H9 (cell line): ENCODE measurements at regions not wholly inside any gene's neighbourhood (a gene's known extent, or its start where the extent isn't known, plus 50 kb on each side); places are given as distances from the start of the nearest gene placed in this dataset.
"Not testable (repeated sequence)": the region's sequence is repeated elsewhere in the genome, so short reads cannot be mapped to it uniquely, and the experiment has no call there.

Source experiments
- DNase-seq: peaks from one replicate; pipeline ENCODE4 v3.0.0-alpha.2; 2017
- H2AFZ ChIP-seq: one replicate; pipeline ENCODE4 v1.6.1; 2013; ENCODE audit warnings: mild to moderate bottlenecking, low read length, control low read depth, moderate library complexity
- H2AK5ac ChIP-seq: 2 replicates; pipeline ENCODE4 v1.6.1; 2013; ENCODE audit warnings: low read length, control low read depth, mixed read lengths; ENCODE audit not compliant: insufficient read length
- H2BK120ac ChIP-seq: one replicate; pipeline ENCODE4 v1.6.1; 2013; ENCODE audit warnings: low read depth, mild to moderate bottlenecking, low read length, control low read depth, inconsistent platforms; ENCODE audit not compliant: poor library complexity, severe bottlenecking
- H2BK12ac ChIP-seq: 2 replicates; pipeline ENCODE4 v1.6.1; 2013; ENCODE audit warnings: low read length, control low read depth, mixed read lengths, low read depth; ENCODE audit not compliant: insufficient read length
- H2BK15ac ChIP-seq: 2 replicates; pipeline ENCODE4 v1.6.1; 2013; ENCODE audit warnings: low read depth, low read length, control low read depth
- H2BK20ac ChIP-seq: one replicate; pipeline ENCODE4 v1.6.1; 2013; ENCODE audit warnings: low read depth, mild to moderate bottlenecking, low read length, control low read depth, inconsistent platforms; ENCODE audit not compliant: poor library complexity, severe bottlenecking
- H2BK5ac ChIP-seq: 2 replicates; pipeline ENCODE4 v1.6.1; 2013; ENCODE audit warnings: low read length, control low read depth, mixed read lengths; ENCODE audit not compliant: insufficient read length
- H3K14ac ChIP-seq: 2 replicates; pipeline ENCODE4 v1.6.1; 2013; ENCODE audit warnings: low read length, control low read depth; ENCODE audit not compliant: insufficient read depth
- H3K18ac ChIP-seq: 2 replicates; pipeline ENCODE4 v1.6.1; 2013; ENCODE audit warnings: low read depth, mild to moderate bottlenecking, mixed read lengths, low read length, control low read depth; ENCODE audit not compliant: insufficient read length
- H3K23ac ChIP-seq: 2 replicates; pipeline ENCODE4 v1.6.1; 2013; ENCODE audit warnings: low read length, control low read depth, mixed read lengths, low read depth; ENCODE audit not compliant: insufficient read length
- H3K23me2 ChIP-seq: 2 replicates; pipeline ENCODE4 v1.6.1; 2013; ENCODE audit warnings: low read depth, mild to moderate bottlenecking, mixed read lengths, low read length, control low read depth; ENCODE audit not compliant: insufficient read length, poor library complexity, severe bottlenecking
- H3K27ac ChIP-seq: 2 replicates; pipeline ENCODE4 v1.5.1; 2013; ENCODE audit warnings: low read length, control low read depth, mixed read lengths, low read depth; ENCODE audit not compliant: insufficient read length
- H3K27me3 ChIP-seq: 2 replicates; pipeline ENCODE4 v1.6.1; 2013; ENCODE audit warnings: low read length, control low read depth, inconsistent platforms; ENCODE audit not compliant: insufficient read depth
- H3K4ac ChIP-seq: 2 replicates; pipeline ENCODE4 v1.6.1; 2013; ENCODE audit warnings: low read depth, mild to moderate bottlenecking, control low read depth, inconsistent platforms, low read length, moderate library complexity
- H3K4me1 ChIP-seq: 2 replicates; pipeline ENCODE4 v1.6.1; 2013; ENCODE audit warnings: low read length, control low read depth, inconsistent platforms; ENCODE audit not compliant: insufficient read depth
- H3K4me2 ChIP-seq: 2 replicates; pipeline ENCODE4 v1.6.1; 2013; ENCODE audit warnings: low read length, control low read depth, mixed read lengths; ENCODE audit not compliant: insufficient read length, insufficient read depth
- H3K56ac ChIP-seq: 2 replicates; pipeline ENCODE4 v1.6.1; 2013; ENCODE audit warnings: low read depth, mild to moderate bottlenecking, mixed read lengths, low read length, control low read depth; ENCODE audit not compliant: insufficient read length
- H3K79me1 ChIP-seq: 2 replicates; pipeline ENCODE4 v1.6.1; 2013; ENCODE audit warnings: low read depth, mild to moderate bottlenecking, moderate library complexity, low read length, control low read depth, inconsistent platforms; ENCODE audit not compliant: insufficient read depth, poor library complexity, severe bottlenecking
- H3K79me2 ChIP-seq: 2 replicates; pipeline ENCODE4 v1.6.1; 2013; ENCODE audit warnings: low read length, control low read depth, inconsistent platforms; ENCODE audit not compliant: insufficient read depth
- H3K9ac ChIP-seq: 2 replicates; pipeline ENCODE4 v1.6.1; 2013; ENCODE audit warnings: low read length, control low read depth, mixed read lengths; ENCODE audit not compliant: insufficient read length; ENCODE audit errors: extremely low read depth
- H3K9me3 ChIP-seq: one replicate; pipeline ENCODE4 v1.6.1; 2013; ENCODE audit warnings: low read depth, low read length, inconsistent platforms; ENCODE audit not compliant: control insufficient read depth
- H3T11ph ChIP-seq: one replicate; pipeline ENCODE4 v1.6.1; 2013; ENCODE audit warnings: mild to moderate bottlenecking, low read length, control low read depth, inconsistent platforms
- H4K20me1 ChIP-seq: one replicate; pipeline ENCODE4 v1.6.1; 2013; ENCODE audit not compliant: control insufficient read depth, insufficient read length, insufficient read depth
- H4K5ac ChIP-seq: 2 replicates; pipeline ENCODE4 v1.6.1; 2013; ENCODE audit warnings: low read depth, mild to moderate bottlenecking, mixed read lengths, low read length, control low read depth; ENCODE audit not compliant: insufficient read length
- H4K8ac ChIP-seq: replicated peaks from 2 replicates; pipeline ENCODE4 v1.6.1; 2013; ENCODE audit warnings: low read length, control low read depth, mixed read lengths, low read depth; ENCODE audit not compliant: insufficient read length
- H4K91ac ChIP-seq: 2 replicates; pipeline ENCODE4 v1.6.1; 2013; ENCODE audit warnings: low read depth, mild to moderate bottlenecking, moderate library complexity, mixed read lengths, low read length, control low read depth; ENCODE audit not compliant: insufficient read length
- H3K27ac Mint-ChIP-seq, 3 experiments: 2 replicates in 2 of 3; 3 replicates in 1 of 3; pipeline ENCODE4 v1.8.0; 2020 to 2021; ENCODE audit warnings: mixed read lengths in 3 of 3, mild to moderate bottlenecking in 1 of 3, moderate library complexity in 1 of 3
- H3K27me3 Mint-ChIP-seq: 2 replicates; pipeline ENCODE4 v1.8.0; 2021; ENCODE audit warnings: low read depth, mild to moderate bottlenecking, moderate library complexity, mixed read lengths
- H3K36me3 Mint-ChIP-seq, 3 experiments: 2 replicates in 2 of 3; 3 replicates in 1 of 3; pipeline ENCODE4 v1.8.0; 2020 to 2021; ENCODE audit warnings: low read depth in 3 of 3, mixed read lengths in 3 of 3; ENCODE audit not compliant: insufficient read depth in 1 of 3
- H3K4me1 Mint-ChIP-seq, 2 experiments: 2 replicates each; pipeline ENCODE4 v1.8.0; 2020; ENCODE audit warnings: mixed read lengths in 2 of 2
- H3K4me3 Mint-ChIP-seq, 2 experiments: 2 replicates in 1 of 2; 3 replicates in 1 of 2; pipeline ENCODE4 v1.8.0; 2020 to 2021; ENCODE audit warnings: mild to moderate bottlenecking in 2 of 2, mixed read lengths in 2 of 2, moderate library complexity in 1 of 2
- H3K9me3 Mint-ChIP-seq, 2 experiments: 2 replicates in 1 of 2; 3 replicates in 1 of 2; pipeline ENCODE4 v1.8.0; 2020; ENCODE audit warnings: mild to moderate bottlenecking in 2 of 2, mixed read lengths in 2 of 2, moderate library complexity in 1 of 2
- WGBS: extraction: QIAGEN DNeasy Blood & Tissue Kit; methylation state at CpG from one replicate; pipeline ENCODE4 v1.1.7; 2013; ENCODE audit warnings: missing lambda C conversion rate, low lambda C conversion rate, mixed read lengths; ENCODE audit not compliant: insufficient read length; ENCODE audit errors: extremely low coverage; 5-methylcytosine and 5-hydroxymethylcytosine counted together
- TF ChIP-seq, protein P1 (sequence below): fragments of 200-600 bp; sonication (generic); conservative IDR thresholded peaks from 3 replicates; pipeline ENCODE4 v1.8.0; 2021; ENCODE audit warnings: antibody characterized with exemption, mild to moderate bottlenecking

- no peak overlapping the region for H2BK20ac ChIP-seq
- no peak overlapping the region for H4K5ac ChIP-seq
- no peak overlapping the region for H3K18ac ChIP-seq
- no peak overlapping the region for H3K4ac ChIP-seq
- no peak for DNase-seq
- TF ChIP-seq, protein P1, sequence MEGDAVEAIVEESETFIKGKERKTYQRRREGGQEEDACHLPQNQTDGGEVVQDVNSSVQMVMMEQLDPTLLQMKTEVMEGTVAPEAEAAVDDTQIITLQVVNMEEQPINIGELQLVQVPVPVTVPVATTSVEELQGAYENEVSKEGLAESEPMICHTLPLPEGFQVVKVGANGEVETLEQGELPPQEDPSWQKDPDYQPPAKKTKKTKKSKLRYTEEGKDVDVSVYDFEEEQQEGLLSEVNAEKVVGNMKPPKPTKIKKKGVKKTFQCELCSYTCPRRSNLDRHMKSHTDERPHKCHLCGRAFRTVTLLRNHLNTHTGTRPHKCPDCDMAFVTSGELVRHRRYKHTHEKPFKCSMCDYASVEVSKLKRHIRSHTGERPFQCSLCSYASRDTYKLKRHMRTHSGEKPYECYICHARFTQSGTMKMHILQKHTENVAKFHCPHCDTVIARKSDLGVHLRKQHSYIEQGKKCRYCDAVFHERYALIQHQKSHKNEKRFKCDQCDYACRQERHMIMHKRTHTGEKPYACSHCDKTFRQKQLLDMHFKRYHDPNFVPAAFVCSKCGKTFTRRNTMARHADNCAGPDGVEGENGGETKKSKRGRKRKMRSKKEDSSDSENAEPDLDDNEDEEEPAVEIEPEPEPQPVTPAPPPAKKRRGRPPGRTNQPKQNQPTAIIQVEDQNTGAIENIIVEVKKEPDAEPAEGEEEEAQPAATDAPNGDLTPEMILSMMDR = no peak
- no peaks in the 10 kb centered on the region for H3K4me1 ChIP-seq
- H2AFZ ChIP-seq = no peak overlapping the region
- no peaks in the 10 kb centered on the region for H3K79me1 ChIP-seq
- no peak overlapping the region for H3K9ac ChIP-seq
- H3K4me2 ChIP-seq = no peak overlapping the region
- no peak overlapping the region for H2BK5ac ChIP-seq
- H3K9me3 ChIP-seq = no peaks in the 10 kb centered on the region
- WGBS = no CpG with 5 or more reads among the region's 8 CpGs
- H4K8ac ChIP-seq = no peak overlapping the region
- no peak overlapping the region for H3K23ac ChIP-seq
- Mint-ChIP-seq H3K4me1 (no peaks in the 10 kb centered on the region), H3K36me3 (no peaks in the 10 kb centered on the region; a peak in 1 of 7 replicates), H3K9me3 (no peaks in the 10 kb centered on the region), H3K27me3 (no peaks in the 10 kb centered on the region), H3K4me3 (no peak overlapping the region), H3K27ac (no peak overlapping the region; a peak in 1 of 7 replicates)
- H3K27ac ChIP-seq = no peak overlapping the region
- no peak overlapping the region for H2BK120ac ChIP-seq
- no peak overlapping the region for H4K91ac ChIP-seq
- no peaks in the 10 kb centered on the region for H3K23me2 ChIP-seq
- H2BK15ac ChIP-seq = no peak overlapping the region
- H3K79me2 ChIP-seq = no peaks in the 10 kb centered on the region
- H2AK5ac ChIP-seq = no peak overlapping the region
- H2BK12ac ChIP-seq = no peak overlapping the region
- no peak overlapping the region for H3K14ac ChIP-seq
- no peaks in the 10 kb centered on the region for H4K20me1 ChIP-seq
- H3K27me3 ChIP-seq = no peaks in the 10 kb centered on the region
- H3K56ac ChIP-seq = no peak overlapping the region
- H3T11ph ChIP-seq = no peak overlapping the region
Observed at GRCh38 chr5:163953901-163954300, 448.5 kb downstream of the MAT2B start.

DNA sequence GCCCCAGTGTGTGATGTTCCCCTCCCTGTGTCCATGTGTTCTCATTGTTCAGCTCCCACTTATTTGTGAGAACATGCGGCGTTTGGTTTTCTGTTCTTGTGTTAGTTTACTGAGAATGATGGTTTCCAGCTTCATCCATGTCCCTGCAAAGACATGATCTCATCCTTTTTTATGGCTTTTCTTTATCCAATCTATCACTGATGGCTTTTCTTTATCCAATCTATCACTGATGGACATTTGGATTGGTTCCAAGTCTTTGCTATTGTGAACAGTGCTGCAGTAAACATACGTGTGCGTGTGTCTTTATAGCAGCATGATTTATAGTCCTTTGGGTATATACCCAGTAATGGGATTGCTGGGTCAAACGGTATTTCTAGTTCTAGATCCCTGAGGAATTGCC is 455.8 kb downstream of the MAT2B start:
- H3K23ac ChIP-seq, H3K23me2 ChIP-seq, H2AFZ ChIP-seq, H3K4me2 ChIP-seq, H2AK5ac ChIP-seq, DNase-seq, H3K79me1 ChIP-seq, H3K4me1 Mint-ChIP-seq, H2BK120ac ChIP-seq, H3K56ac ChIP-seq, H3K36me3 Mint-ChIP-seq, H3K27ac ChIP-seq, H3K4ac ChIP-seq, H3K9me3 Mint-ChIP-seq, H3K9me3 ChIP-seq, H3K4me3 Mint-ChIP-seq, H3K79me2 ChIP-seq, H3K18ac ChIP-seq, H2BK15ac ChIP-seq, H4K91ac ChIP-seq, H2BK5ac ChIP-seq, H3K14ac ChIP-seq, H3K27me3 ChIP-seq, H2BK12ac ChIP-seq, H4K20me1 ChIP-seq, H3K27me3 Mint-ChIP-seq, H3K4me1 ChIP-seq, H3K9ac ChIP-seq, H2BK20ac ChIP-seq, H4K5ac ChIP-seq, H3T11ph ChIP-seq, H4K8ac ChIP-seq: not testable (repeated sequence)
- peak overlapping the region in 1 of 3 experiments; percentile 73; a peak in 1 of 7 replicates for H3K27ac Mint-ChIP-seq
- no CpG with 5 or more reads among the region's 5 CpGs for WGBS
